ENCODE measurements at regions not wholly inside any gene's neighbourhood (a gene's known extent, or its start where the extent isn't known, plus 50 kb on each side); places are given as distances from the start of the nearest gene placed in this dataset.
A peak's percentile ranks its signal among the peaks of the same experiment; 100 is the strongest.

DNA sequence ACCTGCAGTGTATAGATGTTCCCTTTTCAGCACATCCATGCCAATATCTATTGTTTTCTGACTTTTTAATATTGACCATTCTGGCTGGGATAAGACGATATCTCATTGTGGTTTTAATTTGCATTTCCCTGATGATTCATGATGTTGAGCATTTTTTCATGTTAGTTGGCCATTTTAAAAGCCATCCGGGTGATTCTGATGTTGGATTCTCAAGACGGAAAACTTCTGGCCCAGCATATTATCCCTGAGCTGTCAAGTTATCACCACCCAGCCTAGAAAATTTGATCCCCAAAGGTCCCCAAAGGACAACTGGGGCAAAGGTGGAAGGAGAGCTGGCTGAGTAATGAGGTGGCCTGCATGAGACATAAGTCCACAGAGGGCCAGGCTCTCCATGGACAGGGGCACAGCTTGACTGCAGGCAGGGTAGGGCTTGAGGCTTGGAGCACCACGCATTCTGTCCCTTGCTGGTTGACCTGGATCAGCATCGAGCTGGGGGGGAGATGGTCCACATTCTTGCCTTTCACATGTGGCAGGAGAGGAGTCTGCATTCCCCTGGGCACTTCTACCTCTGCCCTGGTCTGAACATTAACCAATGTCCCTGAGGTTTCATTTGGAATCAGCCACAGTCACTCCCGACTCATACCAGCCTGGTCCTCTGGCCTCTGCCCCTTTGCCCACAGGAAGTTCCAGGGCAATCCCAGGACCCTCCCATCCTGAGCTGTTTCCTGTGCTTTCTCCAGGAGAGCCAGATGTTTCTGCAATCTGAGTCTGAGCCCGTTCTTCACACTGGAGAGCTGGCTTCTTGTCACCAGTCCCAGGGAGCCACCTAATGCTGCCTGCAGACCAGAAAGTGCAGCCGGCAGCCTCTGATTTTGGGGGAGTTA is 69.2 kb downstream of the ISG20 start:
- peak overlapping the region in 1 of 2 donors; percentile 77 for H3K27ac ChIP-seq
- no peak for DNase-seq (ENCODE audit: low spot score)
- H3K4me3 ChIP-seq = peak overlapping the region; percentile 16
- TF ChIP-seq, protein P1, sequence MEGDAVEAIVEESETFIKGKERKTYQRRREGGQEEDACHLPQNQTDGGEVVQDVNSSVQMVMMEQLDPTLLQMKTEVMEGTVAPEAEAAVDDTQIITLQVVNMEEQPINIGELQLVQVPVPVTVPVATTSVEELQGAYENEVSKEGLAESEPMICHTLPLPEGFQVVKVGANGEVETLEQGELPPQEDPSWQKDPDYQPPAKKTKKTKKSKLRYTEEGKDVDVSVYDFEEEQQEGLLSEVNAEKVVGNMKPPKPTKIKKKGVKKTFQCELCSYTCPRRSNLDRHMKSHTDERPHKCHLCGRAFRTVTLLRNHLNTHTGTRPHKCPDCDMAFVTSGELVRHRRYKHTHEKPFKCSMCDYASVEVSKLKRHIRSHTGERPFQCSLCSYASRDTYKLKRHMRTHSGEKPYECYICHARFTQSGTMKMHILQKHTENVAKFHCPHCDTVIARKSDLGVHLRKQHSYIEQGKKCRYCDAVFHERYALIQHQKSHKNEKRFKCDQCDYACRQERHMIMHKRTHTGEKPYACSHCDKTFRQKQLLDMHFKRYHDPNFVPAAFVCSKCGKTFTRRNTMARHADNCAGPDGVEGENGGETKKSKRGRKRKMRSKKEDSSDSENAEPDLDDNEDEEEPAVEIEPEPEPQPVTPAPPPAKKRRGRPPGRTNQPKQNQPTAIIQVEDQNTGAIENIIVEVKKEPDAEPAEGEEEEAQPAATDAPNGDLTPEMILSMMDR (IDR thresholded peaks at IDR 0.05) = no peak

- no peak for DNase-seq (ENCODE audit: low spot score)
- TF ChIP-seq, protein P1 (IDR thresholded peaks at IDR 0.05) = no peak
These were observed 69.8 kb downstream of the ISG20 start for GRCh38 chr15:88708655-88709054.

GRCh38 chr15:88710027-88710715 is 71.4 kb downstream of the ISG20 start:
- TF ChIP-seq, protein P1 (IDR thresholded peaks at IDR 0.05) = no peak
- peak; percentile 56 for DNase-seq (ENCODE audit: low spot score)
- Histone ChIP-seq H3K4me3 (no peak overlapping the region), H3K27ac (no peak overlapping the region)

More at GRCh38 chr15:88708655-88709054, 69.8 kb downstream of the ISG20 start:
- H3K27ac ChIP-seq = peak overlapping the region in 1 of 2 donors; percentile 77
- H3K4me3 ChIP-seq = peak overlapping the region; percentile 16

- no peak for DNase-seq (ENCODE audit: low spot score)
- no peak overlapping the region for H3K27ac ChIP-seq
- TF ChIP-seq, protein P1 (IDR thresholded peaks at IDR 0.05) = no peak
- H3K4me3 ChIP-seq = no peak overlapping the region
These were observed 73.0 kb downstream of the ISG20 start for GRCh38 chr15:88711806-88712205.

DNA sequence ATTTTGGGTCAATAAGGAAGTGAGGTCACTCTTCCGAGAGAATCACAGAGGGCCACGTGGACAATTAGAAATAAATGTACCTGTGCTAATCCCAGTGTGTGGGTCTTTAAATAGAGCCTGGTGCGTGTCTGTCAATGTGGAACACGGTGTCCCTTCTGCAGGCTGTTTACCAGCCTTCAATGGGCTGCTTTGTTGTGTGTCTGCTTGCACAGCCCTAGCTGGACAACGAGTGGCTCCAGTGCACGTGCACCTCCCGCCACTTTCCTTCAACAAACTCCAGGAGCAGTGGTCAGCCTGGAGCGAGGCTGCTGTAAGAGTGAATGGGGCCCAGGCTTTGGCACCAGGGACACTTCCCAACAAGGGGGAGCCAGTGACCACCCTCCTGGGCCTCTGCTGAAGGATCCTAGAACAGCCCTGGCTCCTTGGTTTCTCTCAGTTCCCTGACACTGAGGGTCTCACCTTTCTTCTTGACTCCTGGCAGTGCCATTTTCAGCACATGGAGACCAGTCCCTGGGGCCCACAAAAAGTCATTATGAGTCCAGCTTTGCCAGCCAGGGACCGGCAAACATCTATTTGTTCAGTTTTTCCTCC is 76.1 kb downstream of the ISG20 start:
- no peak for DNase-seq (ENCODE audit: low spot score)
- no peak overlapping the region for H3K27ac ChIP-seq
- H3K4me3 ChIP-seq = no peak overlapping the region
- TF ChIP-seq, protein P1 (IDR thresholded peaks at IDR 0.05) = no peak

GRCh38 chr15:88716543-88717381 is 77.9 kb downstream of the ISG20 start:
- H3K27ac ChIP-seq = no peak overlapping the region
- TF ChIP-seq, protein P1 (IDR thresholded peaks at IDR 0.05) = no peak
- no peak for DNase-seq (ENCODE audit: low spot score)
- no peak overlapping the region for H3K4me3 ChIP-seq

All from coronary artery (tissue), 2 donors.